H1 (cell line): ENCODE measurements at regions not wholly inside any gene's neighbourhood (a gene's known extent, or its start where the extent isn't known, plus 50 kb on each side); places are given as distances from the start of the nearest gene placed in this dataset.

ENCODE experiments used
- CTCF ChIA-PET: fragments of 300-600 bp; sonication (Branson Sonifier 250); formaldehyde crosslinking; loops from one replicate; lab custom pipeline; 2021; ENCODE audit not compliant: partially characterized antibody; lab: Charles Lee
- POLR2A ChIA-PET: fragments of 300-600 bp; sonication (Branson Sonifier 250); formaldehyde crosslinking; loops from one replicate; lab custom pipeline; 2021; ENCODE audit warnings: inconsistent platforms; ENCODE audit not compliant: partially characterized antibody; lab: Charles Lee
- DNase-seq, 2 experiments: peaks; one replicate each; pipeline versions ENCODE4 v3.0.0 to v3.0.0-alpha.2; 2010 to 2022; ENCODE audit warnings: low spot score in 2 of 2, low read depth in 1 of 2, mixed read lengths in 1 of 2
- FAIRE-seq: peaks from 2 replicates; lab custom pipeline; 2011; peaks lifted over from hg19 to GRCh38; lab: Jason Lieb, UNC
- H2AFZ ChIP-seq: 2 replicates; pipeline ENCODE4 v1.8.1; 2012; ENCODE audit warnings: low read length, inconsistent platforms
- H2AK5ac ChIP-seq: 2 replicates; pipeline ENCODE4 v1.6.1; 2013; ENCODE audit warnings: low read depth, low read length
- H2BK120ac ChIP-seq: replicated peaks from 2 replicates; pipeline ENCODE3; 2013; ENCODE audit warnings: low read depth, low read length, inconsistent platforms
- H2BK12ac ChIP-seq: 2 replicates; pipeline ENCODE4 v1.6.1; 2013; ENCODE audit warnings: low read depth, low read length
- H2BK15ac ChIP-seq: 2 replicates; pipeline ENCODE4 v1.6.1; 2013; ENCODE audit warnings: low read length
- H2BK20ac ChIP-seq: 2 replicates; pipeline ENCODE4 v1.6.1; 2013; ENCODE audit warnings: low read length
- H2BK5ac ChIP-seq: 2 replicates; pipeline ENCODE4 v1.6.1; 2013; ENCODE audit warnings: low read depth, low read length
- H3K14ac ChIP-seq: 2 replicates; pipeline ENCODE4 v1.6.1; 2013; ENCODE audit warnings: inconsistent platforms; ENCODE audit not compliant: insufficient read length
- H3K18ac ChIP-seq: 2 replicates; pipeline ENCODE4 v1.6.1; 2013; ENCODE audit warnings: low read length; ENCODE audit errors: extremely low read depth
- H3K23ac ChIP-seq: 2 replicates; pipeline ENCODE4 v1.6.1; 2013; ENCODE audit warnings: inconsistent platforms; ENCODE audit not compliant: insufficient read length
- H3K23me2 ChIP-seq: 2 replicates; pipeline ENCODE4 v1.6.1; 2013; ENCODE audit warnings: low read depth, low read length
- H3K27ac ChIP-seq: 2 replicates; pipeline ENCODE4 v1.6.1; 2011; ENCODE audit warnings: low read depth, low read length, inconsistent platforms
- H3K27me3 ChIP-seq, 4 experiments: replicated peaks in 1 of 4; 1 replicate in 1 of 4; 2 replicates in 3 of 4; pipeline versions ENCODE4 v1.6.1 to v1.8.1; 2011 to 2013; ENCODE audit warnings: low read length in 3 of 4, mild to moderate bottlenecking in 3 of 4, inconsistent platforms in 2 of 4, mixed read lengths in 2 of 4, moderate library complexity in 1 of 4; ENCODE audit not compliant: control insufficient read depth in 3 of 4, insufficient read depth in 3 of 4; ENCODE audit errors: extremely low read depth in 1 of 4
- H3K36me3 ChIP-seq, 4 experiments: 2 replicates each; pipeline versions ENCODE4 v1.6.1 to v1.8.1; 2011 to 2013; ENCODE audit warnings: mild to moderate bottlenecking in 4 of 4, low read length in 3 of 4, moderate library complexity in 2 of 4, control low read depth in 1 of 4, inconsistent platforms in 1 of 4; ENCODE audit not compliant: insufficient read depth in 4 of 4, control insufficient read depth in 2 of 4
- H3K4ac ChIP-seq: replicated peaks from 2 replicates; pipeline ENCODE3; 2013; ENCODE audit warnings: low read length, low read depth, mixed read lengths, inconsistent platforms; ENCODE audit not compliant: insufficient read length
- H3K4me1 ChIP-seq, 4 experiments: replicated peaks in 1 of 4; 1 replicate in 1 of 4; 2 replicates in 3 of 4; pipeline versions ENCODE4 v1.6.1 to v1.8.1; 2011 to 2013; ENCODE audit warnings: low read length in 3 of 4, inconsistent platforms in 2 of 4, mixed read lengths in 1 of 4; ENCODE audit not compliant: insufficient read depth in 4 of 4, control insufficient read depth in 3 of 4
- H3K4me2 ChIP-seq, 2 experiments: 2 replicates each; pipeline versions ENCODE4 v1.6.1 to v1.8.1; 2011 to 2013; ENCODE audit warnings: low read depth in 2 of 2, low read length in 2 of 2, control low read depth in 1 of 2, inconsistent platforms in 1 of 2, mild to moderate bottlenecking in 1 of 2; ENCODE audit not compliant: insufficient read depth in 1 of 2
- H3K4me3 ChIP-seq, 4 experiments: fragments of 200-600, 300-600 bp in 1 of 4; sonication (generic), shearing (Covaris generic), sonication (Bioruptor Twin) in 1 of 4; 2 replicates each; pipeline versions ENCODE4 v1.5.1 to v1.8.1; 2011 to 2016; ENCODE audit warnings: low read length in 4 of 4, low read depth in 3 of 4, control low read depth in 2 of 4, inconsistent platforms in 2 of 4, mild to moderate bottlenecking in 2 of 4, mixed read lengths in 1 of 4, moderate library complexity in 1 of 4; ENCODE audit not compliant: insufficient read depth in 2 of 4; ENCODE audit errors: extremely low read depth in 1 of 4
- H3K56ac ChIP-seq: replicated peaks from 2 replicates; pipeline ENCODE3; 2013; ENCODE audit warnings: low read depth, mild to moderate bottlenecking, mixed read lengths, low read length, inconsistent platforms; ENCODE audit not compliant: insufficient read length
- H3K79me1 ChIP-seq: 2 replicates; pipeline ENCODE4 v1.6.1; 2013; ENCODE audit warnings: low read depth, low read length, control low read depth
- H3K79me2 ChIP-seq, 2 experiments: 2 replicates each; pipeline versions ENCODE4 v1.6.1 to v1.8.1; 2012 to 2013; ENCODE audit warnings: low read length in 2 of 2, mild to moderate bottlenecking in 2 of 2, inconsistent platforms in 1 of 2; ENCODE audit not compliant: insufficient read depth in 2 of 2, control insufficient read depth in 1 of 2
- H3K9ac ChIP-seq, 4 experiments: replicated peaks in 1 of 4; 1 replicate in 1 of 4; 2 replicates in 3 of 4; pipeline versions ENCODE4 v1.6.1 to v1.8.1; 2011 to 2013; ENCODE audit warnings: low read depth in 3 of 4, low read length in 3 of 4, control low read depth in 2 of 4, mild to moderate bottlenecking in 2 of 4, moderate library complexity in 2 of 4, inconsistent platforms in 1 of 4; ENCODE audit errors: extremely low read depth in 1 of 4
- H3K9me3 ChIP-seq, 2 experiments: 2 replicates each; pipeline versions ENCODE4 v1.6.1 to v1.8.1; 2012 to 2013; ENCODE audit warnings: mild to moderate bottlenecking in 2 of 2, moderate library complexity in 2 of 2, control low read depth in 1 of 2, inconsistent platforms in 1 of 2, low read depth in 1 of 2, low read length in 1 of 2, mixed read lengths in 1 of 2; ENCODE audit not compliant: insufficient read depth in 2 of 2
- H4K20me1 ChIP-seq, 2 experiments: replicated peaks in 1 of 2; 2 replicates each; pipeline versions ENCODE3 to v1.8.1; 2011 to 2013; ENCODE audit warnings: inconsistent platforms in 2 of 2, low read length in 2 of 2, mild to moderate bottlenecking in 1 of 2; ENCODE audit not compliant: insufficient read depth in 2 of 2, control insufficient read depth in 1 of 2
- H4K5ac ChIP-seq: 2 replicates; pipeline ENCODE4 v1.6.1; 2013; ENCODE audit warnings: low read length, low read depth, mixed read lengths, inconsistent platforms; ENCODE audit not compliant: insufficient read length
- H4K8ac ChIP-seq: 2 replicates; pipeline ENCODE4 v1.8.0; 2013; ENCODE audit warnings: mild to moderate bottlenecking, moderate library complexity, low read length, inconsistent platforms; ENCODE audit not compliant: insufficient read depth; ENCODE audit errors: extremely low read depth
- H4K91ac ChIP-seq: replicated peaks from 2 replicates; pipeline ENCODE3; 2013; ENCODE audit warnings: low read length, mixed read lengths, inconsistent platforms; ENCODE audit not compliant: insufficient read length
- BCL11A ChIP-seq, 2 experiments: IDR thresholded peaks; one replicate each; pipeline ENCODE4 v1.6.1; 2011; ENCODE audit warnings: low read depth in 2 of 2, low read length in 2 of 2, mild to moderate bottlenecking in 2 of 2
- CBX5 ChIP-seq: fragments of 300-800, 300-1000 bp; sonication (generic); IDR thresholded peaks from 2 replicates; pipeline ENCODE4 v1.7.1; 2016; ENCODE audit warnings: antibody characterized with exemption, low read length, low read depth
- E2F6 ChIP-seq: IDR thresholded peaks from 2 replicates; pipeline ENCODE4 v1.6.1; 2012; ENCODE audit warnings: inconsistent platforms
- EGR1 ChIP-seq: IDR thresholded peaks from 2 replicates; pipeline ENCODE4 v1.6.1; 2011; ENCODE audit warnings: low read depth, low read length, borderline replicate concordance
- GABPA ChIP-seq: IDR thresholded peaks from 2 replicates; pipeline ENCODE4 v1.6.1; 2011; ENCODE audit warnings: mild to moderate bottlenecking, low read length, moderate library complexity, borderline replicate concordance; ENCODE audit not compliant: insufficient read depth
- JUN ChIP-seq: IDR thresholded peaks from 2 replicates; pipeline ENCODE4 v1.6.1; 2011; ENCODE audit warnings: low read depth, mild to moderate bottlenecking, improper control_type of control experiment, low read length
- KDM1A ChIP-seq: fragments of 200-600, 300-600 bp; sonication (generic); IDR thresholded peaks from 2 replicates; pipeline ENCODE4 v1.7.1; 2016; ENCODE audit warnings: mild to moderate bottlenecking, low read length, borderline replicate concordance
- KDM4A ChIP-seq: IDR thresholded peaks from one replicate; pipeline ENCODE4 v1.7.1; 2012; ENCODE audit warnings: low read depth, mild to moderate bottlenecking, moderate library complexity, low read length, inconsistent platforms; ENCODE audit not compliant: severe bottlenecking
- MAFK ChIP-seq: IDR thresholded peaks from 2 replicates; pipeline ENCODE4 v1.6.1; 2012; ENCODE audit warnings: low read depth, mild to moderate bottlenecking, improper control_type of control experiment, low read length
- MAX ChIP-seq: IDR thresholded peaks from 2 replicates; pipeline ENCODE4 v1.6.1; 2012; ENCODE audit warnings: inconsistent platforms
- POLR2AphosphoS5 ChIP-seq: IDR thresholded peaks from 2 replicates; pipeline ENCODE4 v1.6.1; 2011; ENCODE audit warnings: low read depth, low read length
- SIRT6 ChIP-seq: IDR thresholded peaks from one replicate; pipeline ENCODE4 v1.7.1; 2012; ENCODE audit warnings: low read length, inconsistent platforms
- SP2 ChIP-seq: IDR thresholded peaks from 2 replicates; pipeline ENCODE4 v1.6.1; 2012; ENCODE audit warnings: mild to moderate bottlenecking, low read length, inconsistent platforms
- TAF1 ChIP-seq: IDR thresholded peaks from 2 replicates; pipeline ENCODE4 v1.6.1; 2011; ENCODE audit warnings: mild to moderate bottlenecking, low read depth, low read length
- YY1 ChIP-seq: IDR thresholded peaks from 2 replicates; pipeline ENCODE4 v1.6.1; 2011; ENCODE audit warnings: low read depth, mild to moderate bottlenecking, low read length
- WGBS, 2 experiments: shearing (Covaris generic) in 1 of 2; methylation state at CpG; one replicate each; pipeline versions ENCODE4 v1.1.6 to v1.1.7; 2013 to 2015; ENCODE audit warnings: low lambda C conversion rate in 2 of 2, mixed read lengths in 2 of 2, inconsistent platforms in 1 of 2, low coverage in 1 of 2, missing lambda C conversion rate in 1 of 2; ENCODE audit not compliant: insufficient replicate concordance in 2 of 2, insufficient coverage in 1 of 2, insufficient read length in 1 of 2; ENCODE audit errors: extremely low coverage in 1 of 2, missing lambda C conversion rate in 1 of 2; 5-methylcytosine and 5-hydroxymethylcytosine counted together

GRCh38 chr1:227490478-227490877, 72.9 kb upstream of the ZNF678 start:
- Histone ChIP-seq H3K9me3 (peaks cover 13 to 19% of the 10 kb centered on the region in 2 experiments), H2BK12ac (no peak overlapping the region), H3K79me1 (no peaks in the 10 kb centered on the region), H2AK5ac (no peak overlapping the region), H3K9ac (no peak overlapping the region), H3K4me2 (no peak overlapping the region), H3K36me3 (no peaks in the 10 kb centered on the region), H3K14ac (no peak overlapping the region), H4K8ac (no peak overlapping the region), H4K91ac (no peak overlapping the region), H3K4ac (no peak overlapping the region), H3K56ac (no peak overlapping the region), H2BK15ac (no peak overlapping the region), H2BK20ac (no peak overlapping the region), H4K5ac (no peak overlapping the region), H4K20me1 (no peaks in the 10 kb centered on the region), H2BK120ac (no peak overlapping the region), H3K18ac (no peak overlapping the region), H3K79me2 (no peaks in the 10 kb centered on the region), H3K23ac (no peak overlapping the region), H3K27me3 (no peaks in the 10 kb centered on the region), H2BK5ac (no peak overlapping the region), H2AFZ (no peak overlapping the region), H3K4me1 (no peaks in the 10 kb centered on the region), H3K23me2 (no peaks in the 10 kb centered on the region), H3K4me3 (no peak overlapping the region), H3K27ac (no peak overlapping the region)
- FAIRE-seq (no peak), DNase-seq (no peak)
- CTCF ChIA-PET = interaction anchor here (0.6 to 2.8 kb wide), 8 partner anchors 9 to 570 kb away, joined by 3 to 17 read pairs (median 3); no protein-coding TSS in a partner anchor
- POLR2A ChIA-PET = no interaction called here
- 86% methylated on average over 5 of the region's 5 CpGs; no CpG with 5 or more reads in 1 of the 2 experiments for WGBS, 2 experiments
- no peak for TF ChIP-seq EGR1
- no peak for TF ChIP-seq SP2
- no peak for TF ChIP-seq MAFK
- no peak for TF ChIP-seq TAF1
- no peak for TF ChIP-seq KDM1A
- no peak for TF ChIP-seq YY1
- no peak for TF ChIP-seq BCL11A (IDR thresholded peaks at IDR 0.05; ENCODE audit: low read depth in 2 of 2, low read length in 2 of 2)
- no peak for TF ChIP-seq GABPA
- TF ChIP-seq POLR2AphosphoS5 = no peak
- TF ChIP-seq CBX5 = no peak
- no peak for TF ChIP-seq SIRT6
- TF ChIP-seq KDM4A = no peak
- TF ChIP-seq E2F6 = no peak
- TF ChIP-seq JUN = no peak
- TF ChIP-seq MAX = no peak
